HG02798 (cell line): ENCODE measurements at regions not wholly inside any gene's neighbourhood (a gene's known extent, or its start where the extent isn't known, plus 50 kb on each side); places are given as distances from the start of the nearest gene placed in this dataset.

ENCODE experiments used
- ATAC-seq: cut with Tn5 transposase; IDR thresholded peaks from one replicate; pipeline ENCODE4 v1.9.1; 2021; ENCODE audit warnings: mild to moderate bottlenecking; ENCODE audit not compliant: unreplicated experiment, poor library complexity

GRCh38 chr6:170026751-170027646, 263.9 kb downstream of the DLL1 start:
- no peak for ATAC-seq

GRCh38 chr6:170025935-170026750, 264.7 kb downstream of the DLL1 start:
- ATAC-seq, result no peak

GRCh38 chr6:170025341-170025911, 265.5 kb downstream of the DLL1 start:
- no peak for ATAC-seq

- no peak for ATAC-seq
These were observed 265.9 kb downstream of the DLL1 start for GRCh38 chr6:170024940-170025339.

- ATAC-seq, result no peak
These were observed 267.0 kb downstream of the DLL1 start for GRCh38 chr6:170023620-170024521.

- no peak for ATAC-seq
These were observed 267.9 kb downstream of the DLL1 start for GRCh38 chr6:170022827-170023619.

GRCh38 chr6:170022291-170022722, 268.6 kb downstream of the DLL1 start:
- ATAC-seq, result no peak

GRCh38 chr6:170021579-170021978, 269.3 kb downstream of the DLL1 start:
- no peak for ATAC-seq

- ATAC-seq, result no peak
These were observed 268.6 kb downstream of the ERMARD start for GRCh38 chr6:170019818-170020583.

GRCh38 chr6:170018936-170019817, 267.8 kb downstream of the ERMARD start:
- no peak for ATAC-seq

GRCh38 chr6:170018422-170018935, 267.1 kb downstream of the ERMARD start:
- no peak for ATAC-seq

GRCh38 chr6:170017603-170018320, 266.3 kb downstream of the ERMARD start:
- no peak for ATAC-seq

- no peak for ATAC-seq
These were observed 262.4 kb downstream of the ERMARD start for GRCh38 chr6:170013815-170014214.

GRCh38 chr6:170012037-170012330, 260.6 kb downstream of the ERMARD start:
- ATAC-seq, result no peak

- no peak for ATAC-seq
These were observed 260.0 kb downstream of the ERMARD start for GRCh38 chr6:170011204-170012036.

- no peak for ATAC-seq
These were observed 259.3 kb downstream of the ERMARD start for GRCh38 chr6:170010665-170011203.
